ENCODE measurements at regions not wholly inside any gene's neighbourhood (a gene's known extent, or its start where the extent isn't known, plus 50 kb on each side); places are given as distances from the start of the nearest gene placed in this dataset.

DNA sequence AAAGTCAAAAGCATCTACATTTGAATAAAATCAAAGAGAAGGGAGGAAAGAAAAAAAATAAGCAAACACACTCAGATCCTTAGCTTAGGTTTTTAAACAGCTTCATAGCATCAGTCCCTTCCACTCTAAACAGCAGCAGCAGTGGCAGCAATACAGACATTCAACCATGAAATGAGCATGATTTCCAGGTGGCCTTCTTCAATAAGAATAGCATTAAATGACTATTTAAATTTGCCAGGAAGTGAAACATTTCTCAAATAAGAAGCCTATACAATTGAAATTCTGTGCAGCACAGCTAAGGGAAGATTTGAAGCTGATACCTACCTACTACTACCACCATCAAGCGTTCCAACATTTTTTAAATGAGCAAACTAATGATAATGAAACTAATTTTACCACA lies 138.1 kb upstream of the REG3G start:
- H3K4me3 ChIP-seq (ENCODE audit: low read depth, low read length): no peak overlapping the region
- DNase-seq: no peak
- H3K27me3 ChIP-seq (replicated peaks): no peaks in the 10 kb centered on the region
- in situ Hi-C loops (cut with HindIII; ENCODE audit: low pct_ligation_motif_present, low sequenced_read_pairs): no loop called here
- H3K27ac ChIP-seq: no peak overlapping the region
- TF ChIP-seq, protein P1, sequence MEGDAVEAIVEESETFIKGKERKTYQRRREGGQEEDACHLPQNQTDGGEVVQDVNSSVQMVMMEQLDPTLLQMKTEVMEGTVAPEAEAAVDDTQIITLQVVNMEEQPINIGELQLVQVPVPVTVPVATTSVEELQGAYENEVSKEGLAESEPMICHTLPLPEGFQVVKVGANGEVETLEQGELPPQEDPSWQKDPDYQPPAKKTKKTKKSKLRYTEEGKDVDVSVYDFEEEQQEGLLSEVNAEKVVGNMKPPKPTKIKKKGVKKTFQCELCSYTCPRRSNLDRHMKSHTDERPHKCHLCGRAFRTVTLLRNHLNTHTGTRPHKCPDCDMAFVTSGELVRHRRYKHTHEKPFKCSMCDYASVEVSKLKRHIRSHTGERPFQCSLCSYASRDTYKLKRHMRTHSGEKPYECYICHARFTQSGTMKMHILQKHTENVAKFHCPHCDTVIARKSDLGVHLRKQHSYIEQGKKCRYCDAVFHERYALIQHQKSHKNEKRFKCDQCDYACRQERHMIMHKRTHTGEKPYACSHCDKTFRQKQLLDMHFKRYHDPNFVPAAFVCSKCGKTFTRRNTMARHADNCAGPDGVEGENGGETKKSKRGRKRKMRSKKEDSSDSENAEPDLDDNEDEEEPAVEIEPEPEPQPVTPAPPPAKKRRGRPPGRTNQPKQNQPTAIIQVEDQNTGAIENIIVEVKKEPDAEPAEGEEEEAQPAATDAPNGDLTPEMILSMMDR (IDR thresholded peaks at IDR 0.05; ENCODE audit: low read depth, low read length, missing control alignments): no peak
- no peaks in the 10 kb centered on the region for H3K36me3 ChIP-seq (replicated peaks)

DNA sequence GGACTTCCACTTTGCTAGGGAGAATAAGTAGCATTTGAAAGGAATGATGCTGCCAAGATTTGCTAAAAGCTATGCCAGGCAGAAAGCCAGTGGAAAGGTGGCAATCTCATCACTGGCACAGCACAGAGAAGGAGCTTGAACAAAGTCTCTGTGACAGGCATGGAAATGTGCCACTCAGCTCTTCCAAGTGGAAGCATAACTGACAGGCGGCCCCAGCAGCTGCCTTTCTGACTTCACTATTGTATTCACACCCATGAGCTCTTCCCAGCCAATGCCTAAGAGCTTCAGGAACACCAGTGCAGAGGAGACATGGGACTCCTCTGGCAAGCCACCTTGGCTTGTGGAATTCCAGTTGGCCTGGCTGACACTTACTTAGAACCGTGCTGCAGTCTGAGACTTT lies 134.6 kb upstream of the REG3G start:
- Histone ChIP-seq H3K27me3 (replicated peaks) (no peaks in the 10 kb centered on the region), H3K36me3 (replicated peaks) (no peaks in the 10 kb centered on the region), H3K27ac (no peak overlapping the region), H3K4me3 (ENCODE audit: low read depth, low read length) (no peak overlapping the region)
- TF ChIP-seq, protein P1 (IDR thresholded peaks at IDR 0.05; ENCODE audit: low read depth, low read length, missing control alignments): no peak
- DNase-seq: no peak
- in situ Hi-C loops (cut with HindIII; ENCODE audit: low pct_ligation_motif_present, low sequenced_read_pairs): no loop called here

DNA sequence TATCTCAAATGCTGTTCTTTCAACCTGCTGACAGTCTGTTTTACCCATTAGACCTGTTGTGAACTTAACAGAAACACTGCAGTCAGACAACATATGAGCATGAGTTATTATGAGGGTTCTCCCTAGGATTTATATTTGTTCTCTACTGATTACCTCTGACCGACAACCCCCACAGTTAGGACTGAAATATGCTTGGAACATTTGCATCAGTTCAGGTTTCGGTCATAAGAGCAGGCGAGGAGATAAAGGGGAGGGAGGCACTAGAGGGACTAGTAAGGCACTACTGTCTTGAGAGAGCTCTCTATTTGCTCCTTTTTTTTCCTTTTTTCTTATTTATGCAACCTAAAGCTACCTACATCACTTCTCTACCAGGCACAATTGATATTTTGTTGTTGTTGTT lies 133.2 kb upstream of the REG3G start:
- no peaks in the 10 kb centered on the region for H3K27me3 ChIP-seq (replicated peaks)
- H3K4me3 ChIP-seq (ENCODE audit: low read depth, low read length): no peak overlapping the region
- in situ Hi-C loops (cut with HindIII; ENCODE audit: low pct_ligation_motif_present, low sequenced_read_pairs): no loop called here
- TF ChIP-seq, protein P1 (IDR thresholded peaks at IDR 0.05; ENCODE audit: low read depth, low read length, missing control alignments): no peak
- DNase-seq: no peak
- H3K27ac ChIP-seq: no peak overlapping the region
- no peaks in the 10 kb centered on the region for H3K36me3 ChIP-seq (replicated peaks)

DNA sequence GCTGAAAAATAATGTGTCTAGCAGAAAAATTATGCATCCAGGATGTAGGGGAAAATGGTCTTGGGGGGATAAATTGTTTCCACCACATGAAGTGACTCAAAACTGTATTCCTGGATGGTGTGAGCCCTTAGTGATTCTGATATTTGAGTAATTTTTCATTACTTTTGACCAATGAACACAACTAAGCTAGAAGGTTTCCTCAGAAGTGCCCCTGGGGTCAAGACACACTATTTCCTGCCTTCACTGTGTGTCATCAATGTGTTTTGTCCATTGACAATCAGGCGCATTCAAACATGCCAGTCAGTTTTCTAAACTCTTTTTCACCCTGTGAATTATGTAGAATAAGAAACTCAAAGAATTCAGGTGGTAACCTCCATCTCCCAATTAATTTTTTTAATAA lies 130.5 kb upstream of the REG3G start:
- Histone ChIP-seq H3K4me3 (ENCODE audit: low read depth, low read length) (no peak overlapping the region), H3K27me3 (replicated peaks) (no peaks in the 10 kb centered on the region), H3K27ac (no peak overlapping the region), H3K36me3 (replicated peaks) (no peaks in the 10 kb centered on the region)
- no peak for DNase-seq
- in situ Hi-C loops (cut with HindIII; ENCODE audit: low pct_ligation_motif_present, low sequenced_read_pairs): no loop called here
- TF ChIP-seq, protein P1 (IDR thresholded peaks at IDR 0.05; ENCODE audit: low read depth, low read length, missing control alignments): no peak

DNA sequence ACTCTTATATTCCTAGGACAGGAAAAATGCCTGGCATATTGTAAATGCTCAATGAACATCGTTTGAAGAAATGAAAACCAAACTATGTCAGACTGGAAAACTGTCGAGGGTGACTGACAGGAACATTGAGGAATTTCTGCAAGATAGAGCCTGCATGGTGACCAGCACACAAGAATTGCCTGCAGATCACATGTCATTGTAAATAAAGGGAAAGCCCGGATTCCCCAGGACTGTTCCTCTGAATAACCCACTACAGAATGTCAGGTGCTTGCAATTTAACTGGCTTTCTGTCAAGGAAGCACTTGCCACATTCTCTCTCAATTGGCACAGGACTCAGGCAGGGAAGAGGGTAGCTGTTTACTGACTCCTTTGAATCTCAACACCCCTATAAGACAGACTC lies 129.0 kb upstream of the REG3G start:
- Histone ChIP-seq H3K27me3 (replicated peaks) (no peaks in the 10 kb centered on the region), H3K27ac (no peak overlapping the region), H3K4me3 (ENCODE audit: low read depth, low read length) (no peak overlapping the region), H3K36me3 (replicated peaks) (no peaks in the 10 kb centered on the region)
- TF ChIP-seq, protein P1 (IDR thresholded peaks at IDR 0.05; ENCODE audit: low read depth, low read length, missing control alignments): no peak
- in situ Hi-C loops (cut with HindIII; ENCODE audit: low pct_ligation_motif_present, low sequenced_read_pairs): no loop called here
- DNase-seq: no peak

DNA sequence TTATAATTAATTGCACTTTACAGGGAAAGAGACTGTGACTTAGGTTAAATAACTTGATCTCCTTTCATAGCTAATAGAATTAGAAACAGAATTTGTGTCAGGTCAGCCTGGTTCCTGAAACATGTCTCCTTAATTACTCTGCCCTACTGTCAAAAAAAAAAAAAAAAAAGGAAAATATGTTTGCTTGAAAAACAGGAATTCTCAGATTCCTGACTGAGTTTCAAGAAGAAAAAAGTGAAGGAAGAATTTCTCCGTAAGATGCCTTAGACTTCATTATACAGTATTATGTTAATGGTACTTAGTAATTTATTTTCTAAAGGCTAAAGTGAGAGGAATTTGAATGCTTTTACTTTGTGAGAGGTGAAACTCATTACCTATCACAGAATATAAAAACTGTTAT lies 118.4 kb upstream of the REG3G start:
- in situ Hi-C loops (cut with HindIII; ENCODE audit: low pct_ligation_motif_present, low sequenced_read_pairs): no loop called here
- no peaks in the 10 kb centered on the region for H3K36me3 ChIP-seq (replicated peaks)
- no peaks in the 10 kb centered on the region for H3K27me3 ChIP-seq (replicated peaks)
- TF ChIP-seq, protein P1 (IDR thresholded peaks at IDR 0.05; ENCODE audit: low read depth, low read length, missing control alignments): no peak
- H3K4me3 ChIP-seq (ENCODE audit: low read depth, low read length): no peak overlapping the region
- DNase-seq: no peak
- H3K27ac ChIP-seq: no peak overlapping the region

Measured in brain microvascular endothelial cell (primary cell).